GM18511 (cell line): ENCODE measurements at regions not wholly inside any gene's neighbourhood (a gene's known extent, or its start where the extent isn't known, plus 50 kb on each side); places are given as distances from the start of the nearest gene placed in this dataset.

Experiments used
- ATAC-seq: cut with Tn5 transposase; IDR thresholded peaks from one replicate; pipeline ENCODE4 v1.9.1; 2021; ENCODE audit warnings: mild to moderate bottlenecking, moderate library complexity; ENCODE audit not compliant: unreplicated experiment

DNA sequence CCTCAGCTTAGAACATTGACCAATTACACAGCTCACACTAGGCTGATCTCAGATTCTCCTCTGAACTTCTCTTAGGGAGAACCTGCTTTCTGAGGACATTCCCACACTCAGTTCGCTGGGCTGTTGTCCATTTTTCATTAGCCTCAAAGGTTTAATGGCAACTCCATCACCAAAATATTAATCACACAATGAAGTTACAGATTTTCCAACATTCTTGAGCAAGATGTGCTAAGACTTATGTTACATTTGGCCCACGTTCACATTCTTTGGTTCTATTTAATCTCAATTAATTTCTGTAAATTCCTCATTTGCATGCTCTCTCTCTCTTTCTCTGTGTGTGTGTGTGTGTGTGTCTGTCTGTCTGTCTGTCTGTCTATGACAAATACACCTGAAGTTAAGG, 82.3 kb upstream of the EDNRA start:
- ATAC-seq: no peak

GRCh38 chr4:147400721-147401120, 80.2 kb upstream of the EDNRA start:
- no peak for ATAC-seq

DNA sequence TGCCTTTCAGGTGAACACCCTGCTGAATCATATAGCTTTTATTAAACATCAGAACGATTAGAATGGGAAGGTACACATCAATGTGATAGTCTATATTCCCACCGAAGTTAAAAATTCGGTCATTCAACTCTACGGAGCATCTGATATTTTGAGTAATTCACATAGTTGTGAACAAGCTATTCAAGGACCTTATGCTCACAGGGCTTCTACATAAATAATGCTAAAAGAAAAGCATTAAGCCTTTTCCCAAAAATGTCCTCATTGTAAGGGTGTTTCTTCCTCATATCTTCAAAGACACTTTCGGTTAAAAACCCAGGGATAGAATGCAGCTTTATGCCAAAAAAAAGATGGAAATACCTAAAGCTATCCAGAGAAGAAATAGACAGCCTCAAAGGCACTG, 79.7 kb upstream of the EDNRA start:
- ATAC-seq: no peak

DNA sequence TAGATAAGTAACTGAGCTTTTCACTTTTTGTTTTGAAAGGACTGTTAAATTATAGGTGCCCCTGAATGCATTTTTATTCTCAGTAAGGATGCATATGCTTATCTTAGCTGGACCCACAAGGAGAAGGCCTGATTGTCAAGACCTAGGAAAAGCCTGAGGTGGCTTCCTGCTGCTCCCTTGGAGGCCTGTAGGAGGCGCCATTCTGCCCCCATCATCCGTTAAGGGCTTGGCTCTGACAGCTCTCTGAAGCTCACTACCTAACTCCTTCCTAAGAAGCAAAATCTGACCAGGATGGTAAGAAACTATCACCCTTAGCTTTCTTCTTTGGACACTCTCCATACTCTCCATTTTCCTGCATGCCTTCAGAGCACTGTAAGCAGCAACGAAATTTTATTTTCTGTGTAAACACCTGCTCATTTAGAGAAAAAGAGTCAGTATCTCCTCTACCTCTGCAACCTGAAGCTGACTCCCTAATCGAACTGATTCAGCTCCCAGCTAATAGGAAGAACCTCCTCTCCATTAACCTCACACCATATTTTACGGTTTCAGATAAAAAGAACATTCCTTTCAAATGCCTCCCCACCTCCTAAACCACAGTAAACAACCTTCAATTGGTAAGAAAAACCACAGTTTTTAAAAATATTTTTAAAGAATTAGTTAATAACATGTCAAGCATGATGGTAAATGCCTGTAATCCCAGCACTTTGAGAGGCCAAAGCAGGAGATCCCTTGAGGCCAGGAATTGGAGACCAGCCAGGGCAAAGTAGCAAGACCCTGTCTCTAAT, 73.4 kb upstream of the EDNRA start:
- no peak for ATAC-seq

- no peak for ATAC-seq
These were observed 72.7 kb upstream of the EDNRA start for GRCh38 chr4:147408189-147408588.

DNA sequence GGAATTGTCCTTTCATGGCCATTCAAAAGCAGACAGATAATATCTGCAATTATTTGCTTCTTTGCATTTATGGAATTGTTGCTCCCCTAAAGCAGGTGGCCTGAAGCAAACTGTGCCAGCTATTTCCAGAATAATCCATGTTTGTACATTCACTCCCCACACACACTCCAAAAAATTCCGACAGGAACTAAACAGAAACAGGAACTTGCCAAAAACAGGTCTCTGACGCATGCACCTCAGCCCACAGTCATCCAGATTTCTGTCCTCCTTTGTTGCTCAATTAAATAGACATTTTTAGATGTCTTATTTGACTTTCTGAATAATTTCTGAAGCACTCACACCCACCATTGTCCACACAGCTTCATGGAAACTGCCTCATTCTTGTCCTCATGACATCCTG, 71.5 kb upstream of the EDNRA start:
- no peak for ATAC-seq

DNA sequence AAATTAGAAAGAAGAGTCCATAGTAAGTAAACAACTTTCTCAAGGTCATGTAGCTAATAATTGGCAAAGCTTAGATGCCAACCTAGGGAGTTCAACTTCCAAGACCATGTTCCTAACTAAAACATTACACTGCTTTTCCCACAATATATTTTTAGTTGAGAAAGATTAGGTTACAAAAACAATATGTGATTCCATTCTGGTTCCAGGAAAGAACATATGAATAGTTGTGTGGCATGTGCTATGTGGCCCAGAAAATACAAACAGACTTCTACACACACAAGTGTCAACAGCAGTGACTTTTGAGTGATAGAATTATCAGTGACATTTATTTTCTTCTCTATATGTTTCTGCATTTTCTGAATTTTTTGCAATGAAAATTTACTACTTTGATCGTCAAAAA, 62.7 kb upstream of the EDNRA start:
- no peak for ATAC-seq

DNA sequence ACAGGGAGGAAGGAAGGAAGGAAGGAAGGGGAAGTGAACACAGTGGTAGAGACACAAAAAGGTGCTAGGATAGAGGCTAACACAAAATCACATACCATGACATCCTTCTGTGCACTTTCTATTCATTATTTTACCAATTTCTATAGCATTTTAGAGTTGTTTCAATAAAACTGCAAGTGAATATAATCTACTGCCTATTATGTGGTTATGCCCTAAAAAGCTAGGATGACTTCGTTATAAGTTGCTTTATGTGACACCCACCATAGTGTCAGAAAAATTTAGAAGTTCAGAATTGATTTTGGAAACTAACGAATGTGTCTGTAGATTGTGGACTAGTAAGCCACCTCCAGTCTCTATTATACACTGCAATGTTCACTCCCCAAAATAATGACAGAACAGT, 59.4 kb upstream of the EDNRA start:
- no peak for ATAC-seq

DNA sequence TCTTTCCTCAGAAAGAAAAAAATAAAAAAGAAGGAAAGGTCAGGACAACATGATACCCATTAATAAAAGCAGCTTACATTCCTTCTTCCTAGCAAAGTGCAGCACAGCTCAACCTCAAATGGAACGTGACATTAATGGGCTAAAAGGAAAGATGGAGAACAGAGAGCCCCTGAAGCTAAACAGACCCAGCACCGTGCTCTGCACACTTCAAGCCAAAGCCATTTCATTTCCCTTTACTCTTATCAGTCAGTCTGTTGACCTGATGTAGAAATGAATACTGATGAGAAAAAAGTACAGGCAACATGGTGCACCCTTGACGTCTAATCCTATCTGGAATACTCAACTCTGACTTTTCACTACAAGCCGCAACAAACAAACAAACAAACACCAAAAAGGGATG, 57.7 kb upstream of the EDNRA start:
- ATAC-seq: no peak

- ATAC-seq: no peak
These were observed 55.9 kb upstream of the EDNRA start for GRCh38 chr4:147425019-147425418.

DNA sequence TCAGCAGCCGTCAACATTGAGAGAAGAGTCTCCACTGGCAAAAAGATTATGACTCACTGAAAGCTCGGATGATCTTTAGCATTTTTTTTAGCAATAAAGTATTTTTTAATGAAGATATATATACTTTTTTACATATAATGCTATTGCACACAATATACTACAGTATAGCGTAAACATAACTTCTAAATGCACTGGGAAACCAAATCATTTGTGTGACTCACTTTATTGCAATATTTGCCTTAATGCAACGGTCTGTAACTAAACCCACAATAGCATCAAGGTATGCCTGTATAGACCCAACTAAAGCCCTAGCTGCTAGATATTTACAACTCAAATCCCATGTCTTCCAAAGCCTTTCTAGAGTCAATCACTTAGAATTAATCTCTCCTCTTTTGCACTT, 52.3 kb upstream of the EDNRA start:
- ATAC-seq: no peak

- ATAC-seq: no peak
These were observed 50.8 kb upstream of the EDNRA start for GRCh38 chr4:147430111-147430510.
